Transverse colon (tissue), 3 donors: ENCODE measurements at regions not wholly inside any gene's neighbourhood (a gene's known extent, or its start where the extent isn't known, plus 50 kb on each side); places are given as distances from the start of the nearest gene placed in this dataset.

Experiments
- EP300 ChIP-seq: sonication (generic); formaldehyde crosslinking; IDR thresholded peaks from one replicate; pipeline ENCODE4 v1.6.1; 2017; ENCODE audit warnings: antibody characterized with exemption, low read depth
- POLR2A ChIP-seq: fragments of 450-650 bp; IDR thresholded peaks from one replicate; pipeline ENCODE4 v1.6.1; 2016; ENCODE audit warnings: antibody characterized with exemption, mild to moderate bottlenecking, moderate library complexity
- TF ChIP-seq, protein P1 (sequence below), 5 experiments: fragments of 200-600 bp in 3 of 5; fragments of 450-650 bp in 2 of 5; sonication (generic) in 3 of 5; IDR thresholded peaks; 1 replicate in 2 of 5; 2 replicates in 3 of 5; pipeline ENCODE4 v1.5.1; 2016 to 2017; ENCODE audit warnings: antibody characterized with exemption in 5 of 5, inconsistent platforms in 3 of 5, mild to moderate bottlenecking in 2 of 5, moderate library complexity in 1 of 5

DNA sequence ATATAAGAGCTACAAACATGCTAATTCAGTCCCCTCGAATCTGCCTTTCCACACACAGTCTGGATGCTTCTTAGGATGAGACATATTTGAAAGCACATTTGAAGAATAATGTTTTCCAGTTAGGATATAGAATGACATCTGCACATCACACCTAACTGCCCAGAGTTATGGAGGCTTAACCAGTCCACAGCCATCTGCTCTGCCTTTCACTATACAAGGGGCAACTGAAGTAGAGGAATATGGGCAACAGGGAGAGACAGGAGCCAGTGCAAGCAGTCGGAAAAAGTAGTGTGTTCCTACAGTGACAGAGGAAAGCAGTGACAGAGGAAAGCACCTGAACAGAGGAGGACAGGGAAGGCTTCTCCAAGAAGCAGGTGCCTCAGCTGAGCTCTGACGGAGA is 79.0 kb upstream of the CLDN18 start:
- TF ChIP-seq POLR2A (no peak), EP300 (no peak)
- TF ChIP-seq, protein P1, sequence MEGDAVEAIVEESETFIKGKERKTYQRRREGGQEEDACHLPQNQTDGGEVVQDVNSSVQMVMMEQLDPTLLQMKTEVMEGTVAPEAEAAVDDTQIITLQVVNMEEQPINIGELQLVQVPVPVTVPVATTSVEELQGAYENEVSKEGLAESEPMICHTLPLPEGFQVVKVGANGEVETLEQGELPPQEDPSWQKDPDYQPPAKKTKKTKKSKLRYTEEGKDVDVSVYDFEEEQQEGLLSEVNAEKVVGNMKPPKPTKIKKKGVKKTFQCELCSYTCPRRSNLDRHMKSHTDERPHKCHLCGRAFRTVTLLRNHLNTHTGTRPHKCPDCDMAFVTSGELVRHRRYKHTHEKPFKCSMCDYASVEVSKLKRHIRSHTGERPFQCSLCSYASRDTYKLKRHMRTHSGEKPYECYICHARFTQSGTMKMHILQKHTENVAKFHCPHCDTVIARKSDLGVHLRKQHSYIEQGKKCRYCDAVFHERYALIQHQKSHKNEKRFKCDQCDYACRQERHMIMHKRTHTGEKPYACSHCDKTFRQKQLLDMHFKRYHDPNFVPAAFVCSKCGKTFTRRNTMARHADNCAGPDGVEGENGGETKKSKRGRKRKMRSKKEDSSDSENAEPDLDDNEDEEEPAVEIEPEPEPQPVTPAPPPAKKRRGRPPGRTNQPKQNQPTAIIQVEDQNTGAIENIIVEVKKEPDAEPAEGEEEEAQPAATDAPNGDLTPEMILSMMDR (IDR thresholded peaks at IDR 0.05), result no peak
